ENCODE measurements at regions not wholly inside any gene's neighbourhood (a gene's known extent, or its start where the extent isn't known, plus 50 kb on each side); places are given as distances from the start of the nearest gene placed in this dataset.
A peak's percentile ranks its signal among the peaks of the same experiment; 100 is the strongest.

GRCh38 chr17:77306790-77307478 lies 166.2 kb downstream of the SEC14L1 start (continued):
- TF ChIP-seq AFF4 (CRISPR knock-in tag; IDR thresholded peaks at IDR 0.05), result no peak
- no peak for TF ChIP-seq NAIF1 (CRISPR knock-in tag; IDR thresholded peaks at IDR 0.05; ENCODE audit: borderline replicate concordance)
- TF ChIP-seq PHF20 (CRISPR knock-in tag; IDR thresholded peaks at IDR 0.05), result no peak
- TF ChIP-seq MTERF4 (CRISPR knock-in tag; IDR thresholded peaks at IDR 0.05), result 0 out of 2 replicates have a peak, but pooled peaks have one; percentile 22
- TF ChIP-seq TOPORS (CRISPR knock-in tag; IDR thresholded peaks at IDR 0.05), result peak; percentile 16; the same call in 1 of the 2 replicates
- peak; percentile 33; the same call in 1 of the 2 replicates for TF ChIP-seq GMEB1 (CRISPR knock-in tag; IDR thresholded peaks at IDR 0.05; ENCODE audit: borderline replicate concordance)
- peak; percentile 63; the same call in 1 of the 2 replicates for TF ChIP-seq ZMYM2 (CRISPR knock-in tag; IDR thresholded peaks at IDR 0.05)
- no peak for TF ChIP-seq XBP1 (CRISPR knock-in tag; IDR thresholded peaks at IDR 0.05)
- TF ChIP-seq HCFC1 (IDR thresholded peaks at IDR 0.05; ENCODE audit: low read depth, low read length), result no peak
- no peak for TF ChIP-seq NFRKB (IDR thresholded peaks at IDR 0.05)
- peak; percentile 58 for TF ChIP-seq DRAP1 (CRISPR knock-in tag; IDR thresholded peaks at IDR 0.05)
- peak; percentile 60 for TF ChIP-seq ZNF883 (CRISPR knock-in tag; IDR thresholded peaks at IDR 0.05; ENCODE audit: not compliant biosample characterization)
- peak; percentile 91 for TF ChIP-seq ZNF350 (CRISPR knock-in tag; IDR thresholded peaks at IDR 0.05; ENCODE audit: borderline replicate concordance, low read depth)
- peak; percentile 99 for TF ChIP-seq HNF1B (CRISPR knock-in tag; IDR thresholded peaks at IDR 0.05)
- TF ChIP-seq TBL1XR1 (IDR thresholded peaks at IDR 0.05; ENCODE audit: borderline replicate concordance, low read length, partially characterized antibody), result no peak
- peak; percentile 94 for TF ChIP-seq IKZF5 (CRISPR knock-in tag; IDR thresholded peaks at IDR 0.05)

Measured in HepG2 (cell line).